NB4 (cell line): ENCODE measurements at regions not wholly inside any gene's neighbourhood (a gene's known extent, or its start where the extent isn't known, plus 50 kb on each side); places are given as distances from the start of the nearest gene placed in this dataset.

Source experiments
- DNase-seq: peaks from one replicate; pipeline ENCODE4 v3.0.0; 2010; ENCODE audit warnings: low read depth
- H3K4me3 ChIP-seq: one replicate; pipeline ENCODE4 v1.5.1; 2011; ENCODE audit warnings: mild to moderate bottlenecking, low read depth, low read length, moderate library complexity
- MYC ChIP-seq: IDR thresholded peaks from 2 replicates; pipeline ENCODE4 v1.6.1; 2011; ENCODE audit warnings: low read depth, low read length
- POLR2A ChIP-seq: IDR thresholded peaks from 2 replicates; pipeline ENCODE4 v1.6.1; 2011; ENCODE audit warnings: mild to moderate bottlenecking; ENCODE audit not compliant: insufficient read length; ENCODE audit errors: extremely low read depth
- TF ChIP-seq, protein P1 (sequence below): IDR thresholded peaks from one replicate; pipeline ENCODE4 v1.5.1; 2012; ENCODE audit warnings: low read depth, low read length
- TF ChIP-seq, protein P2 (sequence below): IDR thresholded peaks from 2 replicates; pipeline ENCODE4 v1.6.1; 2011; ENCODE audit warnings: low read depth, low read length

DNA sequence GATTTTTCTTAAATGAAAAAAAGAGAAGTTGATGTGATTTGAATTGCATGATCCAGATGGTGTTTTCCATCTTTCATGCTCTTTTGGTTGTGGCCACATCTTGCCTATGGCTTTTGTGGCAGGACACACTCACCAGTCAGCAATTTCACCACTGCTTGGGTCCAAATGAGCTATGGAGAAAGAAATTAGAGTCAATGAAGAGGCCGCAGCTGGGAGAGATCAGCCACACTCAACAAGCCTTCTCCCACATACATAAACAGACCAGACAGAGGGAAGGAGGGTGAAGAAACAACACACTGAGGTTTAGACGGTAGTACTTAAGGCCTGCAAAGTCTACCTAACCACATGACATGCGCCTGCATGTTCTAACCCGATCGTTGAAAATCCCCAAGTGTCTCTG lies 110.7 kb upstream of the CDIN1 start:
- TF ChIP-seq, protein P1, sequence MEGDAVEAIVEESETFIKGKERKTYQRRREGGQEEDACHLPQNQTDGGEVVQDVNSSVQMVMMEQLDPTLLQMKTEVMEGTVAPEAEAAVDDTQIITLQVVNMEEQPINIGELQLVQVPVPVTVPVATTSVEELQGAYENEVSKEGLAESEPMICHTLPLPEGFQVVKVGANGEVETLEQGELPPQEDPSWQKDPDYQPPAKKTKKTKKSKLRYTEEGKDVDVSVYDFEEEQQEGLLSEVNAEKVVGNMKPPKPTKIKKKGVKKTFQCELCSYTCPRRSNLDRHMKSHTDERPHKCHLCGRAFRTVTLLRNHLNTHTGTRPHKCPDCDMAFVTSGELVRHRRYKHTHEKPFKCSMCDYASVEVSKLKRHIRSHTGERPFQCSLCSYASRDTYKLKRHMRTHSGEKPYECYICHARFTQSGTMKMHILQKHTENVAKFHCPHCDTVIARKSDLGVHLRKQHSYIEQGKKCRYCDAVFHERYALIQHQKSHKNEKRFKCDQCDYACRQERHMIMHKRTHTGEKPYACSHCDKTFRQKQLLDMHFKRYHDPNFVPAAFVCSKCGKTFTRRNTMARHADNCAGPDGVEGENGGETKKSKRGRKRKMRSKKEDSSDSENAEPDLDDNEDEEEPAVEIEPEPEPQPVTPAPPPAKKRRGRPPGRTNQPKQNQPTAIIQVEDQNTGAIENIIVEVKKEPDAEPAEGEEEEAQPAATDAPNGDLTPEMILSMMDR = no peak
- no peak for TF ChIP-seq MYC
- TF ChIP-seq POLR2A = no peak
- TF ChIP-seq, protein P2, sequence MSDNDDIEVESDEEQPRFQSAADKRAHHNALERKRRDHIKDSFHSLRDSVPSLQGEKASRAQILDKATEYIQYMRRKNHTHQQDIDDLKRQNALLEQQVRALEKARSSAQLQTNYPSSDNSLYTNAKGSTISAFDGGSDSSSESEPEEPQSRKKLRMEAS = no peak
- DNase-seq = no peak
- H3K4me3 ChIP-seq = no peak overlapping the region

DNA sequence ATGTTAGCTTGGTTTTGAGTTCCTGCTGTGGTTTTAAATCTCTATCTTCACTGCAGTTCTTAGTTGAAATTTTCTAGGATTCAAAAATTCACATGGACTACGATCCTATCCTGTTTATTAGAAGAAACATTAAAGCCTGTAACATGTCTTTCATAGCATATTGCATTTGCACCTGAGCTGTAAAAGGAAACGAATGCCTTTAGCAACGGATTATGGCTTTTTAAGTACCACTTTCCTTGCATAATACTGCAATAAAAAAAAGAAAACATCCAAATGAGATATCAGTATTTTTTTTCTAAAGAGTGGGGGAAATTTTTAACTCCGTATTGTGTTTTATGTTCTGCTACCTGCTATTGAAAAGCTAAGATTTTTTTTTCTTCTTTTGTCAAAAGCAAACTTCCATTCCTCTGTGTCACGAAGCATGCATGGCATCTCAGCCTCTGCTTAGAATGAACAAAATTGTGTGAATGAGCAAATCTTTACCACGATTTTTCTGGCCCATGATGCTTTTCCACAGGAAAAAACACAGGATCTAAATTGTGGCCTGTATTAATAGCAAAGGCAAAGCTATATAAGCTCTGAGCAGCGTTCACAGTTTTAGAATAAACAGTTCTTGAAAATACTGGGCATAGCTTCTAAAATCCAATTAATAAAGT lies 110.0 kb upstream of the CDIN1 start:
- TF ChIP-seq, protein P2 = no peak
- DNase-seq = no peak
- H3K4me3 ChIP-seq = no peak overlapping the region

DNA sequence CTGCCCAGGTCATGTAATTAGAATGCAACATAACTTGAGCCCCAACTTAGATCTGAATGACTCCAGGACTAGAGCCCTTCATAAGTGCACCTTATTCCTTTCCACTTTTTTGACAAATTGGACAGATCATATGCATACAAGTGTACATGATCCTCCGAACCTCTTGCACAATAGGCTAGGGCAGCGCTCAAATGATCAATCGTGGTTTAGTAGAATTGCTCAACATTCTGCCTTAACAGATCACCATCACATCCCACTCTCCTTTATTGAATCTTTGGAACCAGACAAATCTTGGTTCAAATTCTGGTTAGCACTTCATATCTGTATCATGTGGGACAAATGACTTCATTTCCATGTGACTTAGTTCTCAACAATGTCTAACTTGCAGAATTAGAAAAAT lies 106.8 kb upstream of the CDIN1 start:
- DNase-seq = peak; percentile 2
- TF ChIP-seq, protein P2 = no peak
- TF ChIP-seq MYC (no peak), POLR2A (no peak)
- TF ChIP-seq, protein P1 = no peak
- no peak overlapping the region for H3K4me3 ChIP-seq

DNA sequence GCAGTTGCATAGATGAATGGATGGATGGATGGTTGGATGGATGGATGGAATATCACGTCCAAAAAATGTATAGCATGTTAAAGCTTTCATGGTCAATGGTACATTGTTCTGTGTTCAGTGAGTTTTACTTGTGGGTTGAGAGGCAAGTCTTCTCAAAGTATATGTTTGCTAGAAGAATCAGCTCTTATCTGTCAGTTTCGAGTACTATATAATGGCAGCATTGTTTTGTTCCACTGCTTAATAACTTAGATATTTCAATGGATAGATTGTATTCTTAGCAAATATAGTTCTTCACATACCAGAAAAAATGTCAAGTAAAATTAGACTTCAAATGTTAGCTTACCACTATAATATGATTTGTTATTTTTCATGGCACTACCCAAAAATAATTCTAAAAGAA lies 100.9 kb upstream of the CDIN1 start:
- DNase-seq = no peak

DNA sequence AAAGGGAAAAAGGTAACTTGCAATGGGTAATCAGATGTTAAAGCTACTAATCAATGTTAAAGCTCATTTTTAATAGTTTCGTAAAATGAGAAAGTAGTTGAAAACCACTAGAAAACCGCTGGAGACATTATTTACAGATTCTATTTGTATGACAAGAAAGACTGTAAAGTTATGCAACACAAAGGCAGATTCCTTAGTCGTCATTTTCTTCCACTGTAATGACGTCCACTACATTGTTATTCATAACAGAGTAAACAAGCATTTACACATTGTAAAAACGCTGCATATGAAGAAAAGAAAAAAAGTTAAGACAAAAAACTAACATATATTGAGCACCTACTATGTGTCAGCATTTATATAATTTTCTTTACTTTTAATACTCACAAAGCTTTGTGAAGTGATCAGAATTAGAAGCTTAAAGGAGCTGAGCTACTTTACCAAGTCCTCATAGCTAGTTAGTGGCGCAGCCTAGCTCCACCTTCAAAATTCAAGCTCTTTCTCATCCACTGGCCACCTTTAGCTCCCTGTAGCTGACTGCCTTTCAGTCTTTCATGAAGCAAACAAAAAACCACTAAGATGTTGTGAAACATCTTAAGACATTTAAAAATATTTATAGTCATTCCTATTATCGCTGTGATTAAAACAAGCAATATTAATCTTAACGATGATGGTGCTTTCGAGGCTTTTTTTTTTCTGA lies 100.1 kb upstream of the CDIN1 start:
- no peak overlapping the region for H3K4me3 ChIP-seq
- no peak for TF ChIP-seq POLR2A
- no peak for DNase-seq

More for the DNA sequence above, 100.9 kb upstream of the CDIN1 start:
- H3K4me3 ChIP-seq = no peak overlapping the region
- TF ChIP-seq POLR2A (no peak), MYC (no peak)
- TF ChIP-seq, protein P2 = no peak
- TF ChIP-seq, protein P1 = no peak

DNA sequence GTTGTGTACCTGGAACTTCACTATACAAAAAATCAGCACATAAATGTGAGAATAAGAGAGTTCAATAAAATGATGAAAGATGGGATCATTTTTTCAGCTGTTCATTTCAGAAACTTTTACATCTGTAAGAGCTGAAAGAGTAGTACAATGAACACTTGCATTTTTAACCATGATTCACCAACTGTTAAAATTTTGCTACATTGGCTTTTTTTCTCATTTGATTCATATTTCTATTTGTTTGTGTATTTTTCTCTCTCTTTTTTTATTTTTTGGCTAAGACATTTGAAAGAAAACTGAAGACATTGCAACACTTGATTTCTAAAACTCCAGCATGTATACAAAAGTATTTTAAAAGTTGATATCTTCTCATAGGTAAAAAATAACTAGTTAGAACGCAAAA lies 98.3 kb upstream of the CDIN1 start:
- no peak for DNase-seq
- H3K4me3 ChIP-seq = no peak overlapping the region
- TF ChIP-seq MYC (no peak), POLR2A (no peak)
- TF ChIP-seq, protein P2 = no peak
- TF ChIP-seq, protein P1 = no peak

DNA sequence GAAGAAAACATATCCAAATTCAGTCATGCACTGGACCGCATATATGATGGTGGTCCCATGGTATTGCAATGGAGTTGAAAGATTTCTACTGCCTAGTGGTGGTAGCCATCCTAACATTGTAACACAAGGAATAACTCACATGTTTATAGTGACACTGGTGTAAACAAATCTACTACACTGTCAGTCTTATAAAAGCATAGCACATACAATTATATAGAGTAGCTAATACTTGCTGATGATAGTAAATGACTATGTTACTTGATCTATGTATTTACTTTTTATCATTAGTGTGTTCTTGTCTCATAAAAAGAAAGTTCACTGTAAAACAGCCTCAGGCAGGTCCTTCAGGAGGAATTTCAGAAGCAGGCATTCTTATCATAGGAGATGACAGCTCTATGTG lies 96.0 kb upstream of the CDIN1 start:
- TF ChIP-seq, protein P2 = no peak
- no peak for TF ChIP-seq POLR2A
- no peak for TF ChIP-seq MYC
- TF ChIP-seq, protein P1 = no peak
- no peak overlapping the region for H3K4me3 ChIP-seq
- DNase-seq = no peak
